Cardiac fibroblast (primary cell): ENCODE measurements at regions not wholly inside any gene's neighbourhood (a gene's known extent, or its start where the extent isn't known, plus 50 kb on each side); places are given as distances from the start of the nearest gene placed in this dataset.
A peak's percentile ranks its signal among the peaks of the same experiment; 100 is the strongest.

ENCODE experiments used
- DNase-seq, 2 donors: peaks; one replicate each; pipeline versions ENCODE4 v3.0.0 to v3.0.0-alpha.2; 2010; ENCODE audit warnings: low read depth in 2 of 2
- H3K4me3 ChIP-seq, 2 donors: replicated peaks in 1 of 2; 1 replicate in 1 of 2; 2 replicates in 1 of 2; pipeline ENCODE4 v1.5.1; 2011; ENCODE audit warnings: low read depth in 2 of 2, low read length in 2 of 2, mild to moderate bottlenecking in 2 of 2, moderate library complexity in 1 of 2
- TF ChIP-seq, protein P1 (sequence below): IDR thresholded peaks from one replicate; pipeline ENCODE4 v1.5.1; 2011; ENCODE audit warnings: low read depth, mild to moderate bottlenecking, low read length, inconsistent platforms

DNA sequence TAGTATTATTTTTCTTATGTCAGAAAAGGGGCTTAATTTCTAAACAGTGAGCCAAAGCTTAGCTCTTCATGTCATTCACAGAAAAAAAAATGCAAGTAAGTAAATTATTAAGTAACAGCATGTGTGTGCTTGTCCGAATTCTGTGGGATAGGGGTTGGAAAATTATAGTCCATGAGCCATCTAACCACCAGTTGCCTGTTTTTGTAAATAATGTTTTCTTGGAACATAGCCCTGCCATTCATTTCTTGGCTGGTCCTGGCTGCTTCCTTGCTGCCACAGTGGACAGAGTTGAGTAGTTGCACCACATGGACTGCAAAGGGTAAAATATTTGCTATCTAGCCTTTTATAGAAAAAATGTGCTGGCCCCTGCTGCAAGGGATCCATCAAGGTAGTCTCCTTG lies 513.7 kb upstream of the WWC1 start:
- no peak overlapping the region for H3K4me3 ChIP-seq
- peak in 1 of 2 donors; percentile 53 for DNase-seq
- TF ChIP-seq, protein P1, sequence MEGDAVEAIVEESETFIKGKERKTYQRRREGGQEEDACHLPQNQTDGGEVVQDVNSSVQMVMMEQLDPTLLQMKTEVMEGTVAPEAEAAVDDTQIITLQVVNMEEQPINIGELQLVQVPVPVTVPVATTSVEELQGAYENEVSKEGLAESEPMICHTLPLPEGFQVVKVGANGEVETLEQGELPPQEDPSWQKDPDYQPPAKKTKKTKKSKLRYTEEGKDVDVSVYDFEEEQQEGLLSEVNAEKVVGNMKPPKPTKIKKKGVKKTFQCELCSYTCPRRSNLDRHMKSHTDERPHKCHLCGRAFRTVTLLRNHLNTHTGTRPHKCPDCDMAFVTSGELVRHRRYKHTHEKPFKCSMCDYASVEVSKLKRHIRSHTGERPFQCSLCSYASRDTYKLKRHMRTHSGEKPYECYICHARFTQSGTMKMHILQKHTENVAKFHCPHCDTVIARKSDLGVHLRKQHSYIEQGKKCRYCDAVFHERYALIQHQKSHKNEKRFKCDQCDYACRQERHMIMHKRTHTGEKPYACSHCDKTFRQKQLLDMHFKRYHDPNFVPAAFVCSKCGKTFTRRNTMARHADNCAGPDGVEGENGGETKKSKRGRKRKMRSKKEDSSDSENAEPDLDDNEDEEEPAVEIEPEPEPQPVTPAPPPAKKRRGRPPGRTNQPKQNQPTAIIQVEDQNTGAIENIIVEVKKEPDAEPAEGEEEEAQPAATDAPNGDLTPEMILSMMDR, result no peak

DNA sequence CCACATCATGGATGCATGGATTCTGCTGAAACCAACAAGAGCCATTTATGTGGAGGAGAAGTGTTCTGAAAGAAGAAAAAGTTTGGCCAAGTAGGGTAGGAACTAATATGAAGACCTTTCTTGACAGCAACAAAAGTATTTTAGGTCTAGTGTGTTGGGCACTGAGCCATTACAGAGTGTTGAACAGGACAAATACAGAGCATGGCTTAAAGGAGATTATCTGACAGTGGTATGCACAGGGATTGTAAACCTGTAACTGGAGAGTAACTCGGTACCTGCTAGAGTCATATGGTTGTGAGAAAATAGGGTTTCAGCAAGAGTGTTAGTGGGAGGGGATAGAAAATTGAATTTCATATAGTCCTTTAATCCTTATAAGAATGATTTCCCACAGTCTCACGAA lies 513.2 kb upstream of the WWC1 start:
- no peak overlapping the region for H3K4me3 ChIP-seq
- DNase-seq, result no peak
- TF ChIP-seq, protein P1, result no peak

DNA sequence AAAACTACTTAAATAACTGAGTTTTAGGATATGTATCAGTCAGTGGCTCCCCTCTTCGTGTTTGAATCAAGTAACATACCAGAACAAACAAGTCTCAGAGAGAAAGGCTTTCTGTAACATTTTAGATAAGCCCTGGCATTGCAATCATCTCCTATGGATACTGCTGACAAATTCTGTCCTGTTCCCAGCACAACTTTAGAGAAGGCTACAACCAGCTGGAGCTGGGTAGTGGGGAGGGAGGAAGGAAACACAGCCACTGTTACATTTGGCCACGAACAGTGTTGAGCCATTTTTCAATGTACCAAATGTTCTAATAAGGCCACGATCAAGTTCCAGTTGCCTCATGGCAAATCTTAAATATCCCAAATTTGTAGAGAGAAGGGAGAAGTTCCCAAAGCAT lies 511.8 kb upstream of the WWC1 start:
- TF ChIP-seq, protein P1, result no peak
- no peak overlapping the region for H3K4me3 ChIP-seq
- DNase-seq, result peak in 1 of 2 donors; percentile 18

DNA sequence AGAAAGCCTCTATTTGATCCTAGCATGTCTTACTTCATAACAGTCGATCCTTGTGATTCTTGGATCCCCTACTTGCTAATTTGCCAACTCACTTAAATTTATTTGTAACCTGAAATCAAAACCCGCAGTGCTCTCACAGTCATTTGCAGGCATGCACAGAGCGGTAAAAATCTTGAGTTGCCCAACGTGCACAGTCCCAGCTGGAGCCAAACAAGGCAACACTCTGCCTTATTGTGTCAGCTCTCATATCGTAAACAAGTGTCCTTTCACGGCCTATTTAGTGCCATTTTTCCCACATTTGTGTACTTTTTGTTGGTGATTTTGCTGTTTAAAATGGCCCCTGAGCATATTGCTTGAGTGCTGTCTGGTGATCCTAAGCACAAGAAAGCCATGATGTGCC lies 511.3 kb upstream of the WWC1 start:
- H3K4me3 ChIP-seq, result no peak overlapping the region
- no peak for DNase-seq

DNA sequence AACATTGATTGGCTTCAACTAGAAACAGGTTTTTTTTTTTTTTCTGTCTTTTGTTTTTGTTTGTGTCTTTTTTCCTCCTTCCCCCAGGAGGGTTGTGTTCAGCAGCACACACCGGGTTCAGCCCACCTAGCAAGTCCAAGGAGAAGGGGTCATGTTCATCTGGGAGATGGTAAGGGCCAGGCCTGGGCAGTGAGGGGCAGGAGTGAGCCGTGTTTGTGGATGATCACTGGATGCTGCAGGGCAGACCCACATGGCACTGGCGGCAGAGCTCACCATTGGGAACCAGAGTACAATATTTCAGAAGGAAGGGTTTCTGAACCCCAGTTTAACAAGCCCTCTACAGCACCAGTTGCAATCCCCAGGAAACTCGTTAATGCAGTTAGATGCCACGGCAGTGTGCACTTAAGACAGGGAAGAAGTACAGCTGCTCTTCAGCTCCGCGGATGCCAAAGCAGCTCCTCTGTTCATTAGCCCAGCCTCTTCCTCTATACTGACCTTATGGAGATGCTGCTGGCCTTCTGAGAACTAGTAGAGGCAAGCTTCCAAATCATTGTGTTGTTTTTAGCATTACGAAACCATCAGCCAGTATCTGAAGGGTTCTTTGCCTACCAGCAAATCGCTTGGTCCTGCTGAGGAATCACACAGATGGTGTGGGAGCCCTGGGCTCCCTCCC lies 508.2 kb upstream of the WWC1 start:
- peak; percentile 10 to 91 for DNase-seq
- TF ChIP-seq, protein P1, result no peak
- H3K4me3 ChIP-seq, result no peak overlapping the region

More for the DNA sequence above, 511.3 kb upstream of the WWC1 start:
- TF ChIP-seq, protein P1, result no peak

DNA sequence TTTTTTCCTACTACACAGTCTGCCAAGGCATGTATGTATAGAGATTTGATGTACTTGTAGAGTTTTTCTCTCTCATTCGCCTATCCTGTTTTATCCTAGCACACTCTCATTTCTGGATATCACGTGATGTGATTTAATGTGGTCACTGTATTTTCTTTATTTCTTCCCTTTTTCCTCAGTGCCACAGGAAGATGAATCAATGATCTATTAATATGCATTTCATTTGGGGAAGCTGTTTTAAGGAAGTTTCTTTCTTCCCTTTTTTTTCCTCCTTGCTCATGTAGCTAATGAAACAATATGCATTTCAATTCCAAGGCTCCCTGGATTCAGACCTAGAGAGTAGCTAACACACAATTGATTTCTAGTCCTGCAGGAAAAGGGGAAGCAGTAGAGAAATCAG lies 506.3 kb upstream of the WWC1 start:
- no peak for DNase-seq
- TF ChIP-seq, protein P1, result no peak
- no peak overlapping the region for H3K4me3 ChIP-seq

DNA sequence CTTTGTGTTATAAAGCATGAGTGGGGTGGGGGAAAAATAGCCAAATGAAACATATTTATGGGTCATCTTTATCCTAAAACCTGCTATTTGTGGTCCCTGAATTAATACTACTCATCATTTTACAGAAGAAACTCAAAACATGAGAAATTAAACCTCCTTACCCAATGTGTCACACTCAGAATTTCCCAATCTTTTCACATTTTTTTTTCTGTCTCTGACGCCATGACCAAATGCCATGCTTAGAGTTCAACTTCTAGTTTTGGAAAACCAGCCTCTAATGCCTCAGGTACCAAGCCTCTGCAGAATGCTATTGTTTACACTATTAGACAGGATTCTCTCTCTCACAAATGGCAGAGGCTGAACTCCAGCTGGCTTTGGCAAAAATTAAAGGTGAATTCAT lies 505.5 kb upstream of the WWC1 start:
- TF ChIP-seq, protein P1, result no peak
- H3K4me3 ChIP-seq, result no peak overlapping the region
- DNase-seq, result no peak
